Small intestine (tissue), 7 donors: ENCODE measurements at regions not wholly inside any gene's neighbourhood (a gene's known extent, or its start where the extent isn't known, plus 50 kb on each side); places are given as distances from the start of the nearest gene placed in this dataset.
"Not testable (repeated sequence)": the region's sequence is repeated elsewhere in the genome, so short reads cannot be mapped to it uniquely, and the experiment has no call there.

Experiments used
- DNase-seq, 2 donors: peaks; one replicate each; pipeline versions ENCODE4 v3.0.0 to v3.0.0-alpha.2; 2013
- FAIRE-seq: peaks from 2 replicates; lab custom pipeline; 2012; peaks lifted over from hg19 to GRCh38; lab: Jason Lieb, UNC
- H3K27ac ChIP-seq, 3 donors: one replicate each; pipeline ENCODE4 v1.5.1; 2013; ENCODE audit warnings: low read length in 2 of 3, mild to moderate bottlenecking in 2 of 3, control low read depth in 1 of 3, inconsistent platforms in 1 of 3, low read depth in 1 of 3, moderate library complexity in 1 of 3
- H3K27me3 ChIP-seq, 3 donors: one replicate each; pipeline ENCODE4 v1.6.1; 2013; ENCODE audit warnings: low read length in 3 of 3, inconsistent platforms in 1 of 3; ENCODE audit not compliant: control insufficient read depth in 3 of 3, insufficient read depth in 3 of 3
- H3K36me3 ChIP-seq, 3 donors: one replicate each; pipeline ENCODE4 v1.6.1; 2013; ENCODE audit warnings: low read length in 3 of 3, inconsistent platforms in 1 of 3, low read depth in 1 of 3, mild to moderate bottlenecking in 1 of 3, moderate library complexity in 1 of 3; ENCODE audit not compliant: control insufficient read depth in 3 of 3, insufficient read depth in 2 of 3
- H3K4me1 ChIP-seq, 3 donors: one replicate each; pipeline ENCODE4 v1.6.1; 2013; ENCODE audit warnings: low read length in 2 of 3, inconsistent platforms in 1 of 3, low read depth in 1 of 3, mild to moderate bottlenecking in 1 of 3, moderate library complexity in 1 of 3; ENCODE audit not compliant: control insufficient read depth in 3 of 3, insufficient read depth in 2 of 3
- H3K4me3 ChIP-seq, 3 donors: one replicate each; pipeline ENCODE4 v1.5.1; 2013; ENCODE audit warnings: low read length in 3 of 3, control low read depth in 1 of 3, inconsistent platforms in 1 of 3, low read depth in 1 of 3, mild to moderate bottlenecking in 1 of 3, moderate library complexity in 1 of 3
- H3K9me3 ChIP-seq, 2 donors: one replicate each; pipeline ENCODE4 v1.6.1; 2013; ENCODE audit warnings: low read depth in 1 of 2, low read length in 1 of 2; ENCODE audit not compliant: control insufficient read depth in 2 of 2, insufficient read depth in 1 of 2
- WGBS, 3 donors: extraction: QIAGEN DNeasy Blood & Tissue Kit; methylation state at CpG; one replicate each; pipeline ENCODE4 v1.1.7; 2013; 5-methylcytosine and 5-hydroxymethylcytosine counted together
- donor health status: healthy with polysubstance abuse.
- donor health status: control.
- donor health status: control.
- donor health status: Bipolar disorder and iron deficiency.
- donor health status: healthy.

- WGBS, 3 donors = 28 to 58% (median 38%) methylated on average over 14 of the region's 14 CpGs
- no peak overlapping the region for H3K27ac ChIP-seq
- no peak overlapping the region for H3K4me3 ChIP-seq
- no peaks in the 10 kb centered on the region for H3K9me3 ChIP-seq
- peaks cover 0 to 23% (median 0%) of the 10 kb centered on the region in 3 donors for H3K27me3 ChIP-seq
- H3K36me3 ChIP-seq = no peaks in the 10 kb centered on the region
- FAIRE-seq (no peak), DNase-seq (no peak)
- no peaks in the 10 kb centered on the region for H3K4me1 ChIP-seq
These were observed 175.4 kb upstream of the SPRED2 start for GRCh38 chr2:65607662-65608305.

GRCh38 chr2:65605743-65606058 lies 173.3 kb upstream of the SPRED2 start:
- peaks cover 0 to 23% (median 0%) of the 10 kb centered on the region in 3 donors for H3K27me3 ChIP-seq
- no peak overlapping the region for H3K4me3 ChIP-seq
- H3K4me1 ChIP-seq = no peaks in the 10 kb centered on the region
- DNase-seq = no peak
- FAIRE-seq = no peak
- H3K9me3 ChIP-seq = no peaks in the 10 kb centered on the region
- no peak overlapping the region for H3K27ac ChIP-seq
- no peaks in the 10 kb centered on the region for H3K36me3 ChIP-seq

- FAIRE-seq (no peak), DNase-seq (no peak)
- WGBS, 3 donors = 87 to 88% (median 88%) methylated on average over 4 of the region's 4 CpGs
- Histone ChIP-seq H3K4me1 (no peaks in the 10 kb centered on the region), H3K27me3 (peaks cover 0 to 23% (median 0%) of the 10 kb centered on the region in 3 donors), H3K9me3 (no peaks in the 10 kb centered on the region), H3K36me3 (no peaks in the 10 kb centered on the region), H3K4me3 (no peak overlapping the region), H3K27ac (no peak overlapping the region)
These were observed 172.8 kb upstream of the SPRED2 start for GRCh38 chr2:65605058-65605742.

- FAIRE-seq = no peak
- Histone ChIP-seq H3K36me3 (no peaks in the 10 kb centered on the region), H3K27me3 (peaks cover 0 to 23% (median 0%) of the 10 kb centered on the region in 3 donors), H3K4me1 (no peaks in the 10 kb centered on the region), H3K9me3 (no peaks in the 10 kb centered on the region), H3K4me3 (no peak overlapping the region), H3K27ac (no peak overlapping the region)
- DNase-seq = peak in 1 of 2 donors; percentile 17
- WGBS, 3 donors = 59 to 79% (median 66%) methylated on average over 4 of the region's 4 CpGs
These were observed 171.8 kb upstream of the SPRED2 start for GRCh38 chr2:65604246-65604645.

- Histone ChIP-seq H3K27ac (no peak overlapping the region), H3K27me3 (peaks cover 0 to 9% (median 0%) of the 10 kb centered on the region in 3 donors), H3K4me3 (no peak overlapping the region), H3K4me1 (no peaks in the 10 kb centered on the region), H3K9me3 (no peaks in the 10 kb centered on the region), H3K36me3 (no peaks in the 10 kb centered on the region)
- no peak for DNase-seq
- WGBS, 3 donors = 71 to 88% (median 85%) methylated on average over 4 of the region's 4 CpGs
- no peak for FAIRE-seq
These were observed 170.3 kb upstream of the SPRED2 start for GRCh38 chr2:65602603-65603235.

GRCh38 chr2:65600871-65601270 lies 168.5 kb upstream of the SPRED2 start:
- H3K36me3 ChIP-seq, H3K4me1 ChIP-seq, H3K4me3 ChIP-seq, H3K9me3 ChIP-seq, DNase-seq, FAIRE-seq, H3K27me3 ChIP-seq, H3K27ac ChIP-seq: not testable (repeated sequence)
- 90 to 95% (median 93%) methylated on average over 7 to 33 of the region's 33 CpGs for WGBS, 3 donors

GRCh38 chr2:65600351-65600750 lies 168.0 kb upstream of the SPRED2 start:
- not testable (repeated sequence) for FAIRE-seq, H3K4me1 ChIP-seq, DNase-seq, H3K27me3 ChIP-seq, H3K27ac ChIP-seq, H3K4me3 ChIP-seq, H3K36me3 ChIP-seq, H3K9me3 ChIP-seq
- 89 to 90% methylated on average over 7 to 23 of the region's 26 CpGs; no CpG with 5 or more reads in 1 of the 3 donors for WGBS, 3 donors

- 41 to 68% (median 56%) methylated on average over 5 of the region's 6 CpGs for WGBS, 3 donors
- H3K27me3 ChIP-seq = no peaks in the 10 kb centered on the region
These were observed 167.3 kb upstream of the SPRED2 start for GRCh38 chr2:65599693-65600092.

More at GRCh38 chr2:65599693-65600092, 167.3 kb upstream of the SPRED2 start:
- H3K36me3 ChIP-seq = no peaks in the 10 kb centered on the region
- H3K4me3 ChIP-seq = no peak overlapping the region
- no peak overlapping the region for H3K27ac ChIP-seq
- no peak for FAIRE-seq
- no peaks in the 10 kb centered on the region for H3K9me3 ChIP-seq
- no peaks in the 10 kb centered on the region for H3K4me1 ChIP-seq
- no peak for DNase-seq
